ENCODE measurements at regions not wholly inside any gene's neighbourhood (a gene's known extent, or its start where the extent isn't known, plus 50 kb on each side); places are given as distances from the start of the nearest gene placed in this dataset.
"Not testable (repeated sequence)": the region's sequence is repeated elsewhere in the genome, so short reads cannot be mapped to it uniquely, and the experiment has no call there.

DNA sequence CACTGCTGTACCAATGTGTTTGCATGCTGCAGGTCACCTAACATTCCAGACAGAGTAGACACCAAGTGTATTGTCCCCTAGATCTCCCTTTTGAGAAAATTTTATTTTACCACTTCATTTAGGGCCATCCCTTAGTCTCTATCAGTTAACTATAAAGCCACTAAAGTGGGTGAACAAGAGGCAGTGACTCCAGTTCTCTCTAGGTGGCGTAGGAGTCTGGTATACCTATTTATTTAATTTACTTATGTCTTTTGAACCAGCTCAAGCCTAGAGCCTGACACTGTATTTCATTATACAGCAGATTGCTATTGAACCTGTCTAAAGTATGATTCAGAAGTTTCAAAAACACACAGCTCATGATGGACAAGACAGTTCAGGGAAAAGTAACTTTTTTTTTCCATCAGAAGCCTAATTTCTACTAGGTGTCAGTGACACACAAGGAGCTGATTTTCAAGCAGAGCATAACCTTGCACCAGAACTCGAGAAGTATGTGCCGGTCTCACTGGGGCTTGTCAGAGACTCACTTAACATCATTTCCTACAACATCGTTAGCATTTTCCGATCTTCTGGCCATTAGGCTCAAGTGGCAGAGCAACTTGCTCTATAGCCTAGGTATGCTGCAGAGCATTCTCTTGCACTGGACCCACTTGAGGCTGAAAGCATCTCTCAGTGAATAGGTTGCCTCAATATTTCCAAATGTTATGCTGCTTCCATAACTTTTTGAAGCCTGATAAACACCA is 175.4 kb downstream of the CDC14C start:
- ATAC-seq (peak in 1 of 2 donors; percentile 27), DNase-seq (no peak)
- intact Hi-C loops (cut with DNase I) = no loop called here

DNA sequence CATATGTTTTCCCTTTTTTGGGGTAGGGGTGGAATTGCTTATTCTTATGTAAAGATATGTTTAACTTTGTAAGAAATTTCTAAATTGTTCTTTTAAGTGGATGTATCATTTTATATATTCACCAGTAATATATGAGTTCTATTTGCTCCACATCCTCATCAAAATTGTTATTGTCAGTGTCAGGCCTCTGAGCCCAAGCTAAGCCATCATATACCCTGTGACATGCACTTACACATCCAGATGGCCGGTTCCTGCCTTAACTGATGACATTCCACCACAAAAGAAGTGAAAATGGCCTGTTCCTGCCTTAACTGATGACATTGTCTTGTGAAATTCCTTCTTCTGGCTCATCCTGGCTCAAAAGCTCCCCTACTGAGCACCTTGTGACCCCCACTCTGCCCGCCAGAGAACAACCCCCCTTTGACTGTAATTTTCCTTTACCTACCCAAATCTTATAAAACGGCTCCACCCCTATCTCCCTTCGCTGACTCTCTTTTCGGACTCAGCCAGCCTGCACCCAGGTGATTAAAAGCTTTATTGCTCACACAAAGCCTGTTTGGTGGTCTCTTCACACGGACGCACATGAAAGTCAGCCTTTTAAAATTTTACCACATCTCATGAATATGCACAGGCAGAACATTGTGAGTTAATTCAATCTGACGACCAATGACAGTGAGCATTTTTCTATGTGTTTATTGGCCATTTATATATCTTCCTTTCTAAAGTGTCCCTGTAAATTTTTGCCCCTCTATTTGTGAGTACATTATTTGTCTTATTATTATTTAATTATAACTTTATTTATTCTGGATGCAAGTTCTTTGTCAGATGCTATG is 176.8 kb downstream of the CDC14C start:
- intact Hi-C loops (cut with DNase I); ATAC-seq: not testable (repeated sequence)

DNA sequence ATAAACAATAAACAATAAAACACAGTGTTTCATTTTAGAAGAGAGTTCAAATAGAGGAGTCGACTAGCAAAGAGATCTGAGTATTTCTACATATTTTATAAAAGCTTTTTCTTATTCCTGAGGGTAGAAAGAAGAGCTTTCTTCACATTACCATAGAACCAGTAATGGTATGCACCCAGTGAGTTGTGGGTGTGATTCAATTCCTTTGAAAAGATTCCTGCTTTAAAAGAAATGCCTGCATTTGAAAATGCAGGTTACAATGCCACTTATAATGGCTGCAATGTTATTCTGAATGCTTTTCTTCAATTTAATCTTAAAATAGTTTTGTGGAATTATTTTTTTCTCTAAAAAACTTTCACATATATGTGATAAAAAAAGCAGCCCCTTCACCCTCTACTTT is 178.1 kb downstream of the CDC14C start:
- ATAC-seq (no peak), DNase-seq (no peak)
- intact Hi-C loops (cut with DNase I) = no loop called here

More for the DNA sequence above, 176.8 kb downstream of the CDC14C start:
- not testable (repeated sequence) for DNase-seq

DNA sequence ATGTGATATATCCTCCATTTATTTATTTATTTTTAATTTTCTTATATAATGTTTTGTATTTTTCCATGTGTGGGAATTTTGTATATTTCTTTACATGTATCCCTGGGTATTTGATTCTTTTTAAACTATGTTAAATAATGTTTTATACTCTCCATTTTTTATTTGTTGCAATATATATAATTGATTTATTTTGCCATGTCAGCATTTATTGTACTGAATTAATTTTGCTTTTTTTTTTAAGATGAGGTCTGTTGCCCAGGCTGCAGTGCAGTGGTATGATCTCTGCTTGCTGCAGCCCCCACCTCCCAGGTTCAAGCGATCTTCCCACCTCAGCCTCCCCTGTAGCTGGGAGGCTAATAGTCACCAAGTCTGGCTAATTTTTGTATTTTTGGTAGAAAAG is 187.4 kb downstream of the CDC14C start:
- DNase-seq = no peak
- intact Hi-C loops (cut with DNase I) = no loop called here
- ATAC-seq = no peak

DNA sequence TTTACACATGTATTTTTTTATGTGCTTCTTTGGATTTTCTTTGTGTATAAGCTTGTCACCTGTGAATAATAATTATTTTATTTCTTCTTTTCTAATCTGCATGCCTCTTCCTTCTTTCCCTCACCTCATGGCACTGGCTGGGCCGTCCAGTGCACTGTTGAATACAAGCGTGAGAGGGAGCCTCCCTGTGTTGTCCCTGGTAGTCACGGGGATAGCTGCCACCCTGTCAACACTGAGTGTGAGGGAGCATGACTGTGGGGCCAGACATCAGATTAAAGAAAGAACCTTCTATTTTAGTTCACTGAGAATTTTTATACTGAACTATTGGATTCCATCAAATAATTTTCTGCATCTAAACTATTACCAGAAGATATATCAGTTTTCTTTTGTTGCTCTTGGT is 187.9 kb downstream of the CDC14C start:
- intact Hi-C loops (cut with DNase I) = no loop called here
- DNase-seq (no peak), ATAC-seq (peak in 1 of 2 donors; percentile 71)

DNA sequence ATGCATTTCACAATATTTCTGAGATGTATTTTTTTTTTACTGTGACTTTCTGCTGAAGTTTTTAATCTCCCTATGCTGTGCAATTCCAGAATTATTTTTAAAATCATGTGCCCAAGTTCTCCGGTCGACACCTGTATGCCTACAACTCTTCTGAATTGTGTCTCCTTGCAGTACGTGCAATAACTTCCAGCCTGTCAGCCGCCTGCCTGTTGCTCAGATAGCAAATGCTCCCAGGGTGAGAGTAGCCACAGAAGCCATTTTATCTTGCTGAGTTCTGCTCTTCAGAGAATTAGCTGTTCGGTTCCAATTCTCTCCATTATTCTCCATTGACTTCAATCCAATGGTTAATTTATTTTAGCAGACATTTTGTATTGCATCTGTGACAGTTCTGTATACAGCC is 188.3 kb downstream of the CDC14C start:
- ATAC-seq (no peak), DNase-seq (no peak)
- intact Hi-C loops (cut with DNase I) = no loop called here

DNA sequence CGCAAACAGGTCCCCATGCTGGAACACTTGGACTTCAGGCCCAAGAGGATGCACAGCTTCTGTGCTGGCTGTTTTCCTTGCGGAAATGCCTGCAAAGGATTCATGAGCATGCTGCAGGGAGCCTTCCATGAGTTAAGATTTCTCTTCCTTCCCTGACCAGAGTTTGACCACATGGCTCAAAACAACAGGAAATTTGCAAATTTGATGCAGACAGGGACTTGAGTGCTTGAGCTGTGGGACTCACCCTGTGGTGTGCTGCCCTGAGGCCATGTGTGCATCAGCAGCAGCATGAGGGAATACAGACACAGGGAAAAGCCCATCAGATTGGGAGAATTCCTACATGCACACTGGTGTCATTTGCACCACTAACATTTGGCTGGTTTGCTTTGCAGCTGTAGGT is 195.4 kb downstream of the CDC14C start:
- no peak for DNase-seq
- no peak for ATAC-seq
- intact Hi-C loops (cut with DNase I) = no loop called here

DNA sequence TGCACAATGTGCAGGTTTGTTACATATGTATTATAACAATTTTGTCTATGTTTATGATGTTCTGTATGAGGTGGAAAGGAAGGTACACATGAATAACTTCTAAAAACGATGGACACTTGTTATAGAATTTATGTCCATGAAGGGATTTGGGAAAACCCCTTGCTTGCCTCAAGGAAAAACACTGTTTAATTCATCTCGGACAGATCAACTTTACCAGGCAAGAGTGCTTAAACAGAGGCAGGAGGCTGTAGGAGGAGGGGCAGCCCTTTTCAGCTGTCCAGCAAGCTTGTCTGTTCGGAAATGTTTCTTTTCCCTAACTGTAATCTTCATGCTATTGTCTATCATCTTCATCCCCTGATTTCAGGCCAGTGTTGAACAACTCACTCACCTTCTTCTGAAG is 200.9 kb downstream of the CDC14C start:
- DNase-seq (no peak), ATAC-seq (no peak)
- intact Hi-C loops (cut with DNase I) = no loop called here

DNA sequence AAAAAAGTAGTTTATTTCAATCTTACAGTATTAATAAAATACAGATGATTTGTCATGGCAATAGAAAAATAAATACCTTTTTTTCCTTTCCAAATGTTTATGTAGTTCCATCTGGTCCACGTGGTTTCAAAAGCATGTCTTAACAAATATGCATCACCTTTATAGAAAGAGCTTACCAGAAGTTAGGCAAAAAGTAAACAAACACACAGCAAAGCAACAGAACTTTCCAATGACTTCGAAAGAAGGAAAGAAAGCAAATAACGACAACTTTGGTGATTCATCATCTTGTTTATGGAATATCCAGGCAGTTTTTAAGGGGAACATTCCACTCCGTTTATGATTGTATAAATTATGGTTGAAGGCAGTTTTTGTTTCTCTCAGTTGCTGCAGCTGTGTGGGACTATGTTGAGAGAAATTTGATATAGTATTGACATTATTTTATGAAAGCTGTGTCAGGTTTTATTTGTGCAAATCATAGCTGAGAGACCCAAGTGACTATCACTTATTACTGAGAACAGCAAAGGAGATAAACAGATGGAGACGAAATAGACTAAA is 203.1 kb downstream of the CDC14C start:
- intact Hi-C loops (cut with DNase I) = no loop called here
- DNase-seq (no peak), ATAC-seq (no peak)

DNA sequence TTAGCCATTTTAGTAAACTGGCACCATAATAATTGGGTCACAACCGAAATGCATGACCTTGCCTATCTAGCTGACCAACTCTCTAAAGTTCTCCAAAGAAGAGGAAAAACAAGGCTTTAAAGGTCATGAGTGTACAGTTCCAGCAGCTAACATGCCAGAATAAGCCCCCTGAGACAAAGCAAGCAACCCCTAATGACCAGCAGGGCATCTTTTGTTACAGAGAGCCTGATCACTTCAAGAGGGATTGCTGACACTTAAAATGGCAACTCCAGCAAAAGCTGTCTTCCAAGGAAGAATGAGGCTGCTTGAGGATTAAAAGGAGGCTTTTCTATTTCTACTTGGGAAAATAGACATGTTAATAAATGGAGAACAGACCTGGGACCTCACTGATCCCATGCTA is 213.6 kb downstream of the CDC14C start:
- ATAC-seq = no peak
- no peak for DNase-seq
- intact Hi-C loops (cut with DNase I) = no loop called here

DNA sequence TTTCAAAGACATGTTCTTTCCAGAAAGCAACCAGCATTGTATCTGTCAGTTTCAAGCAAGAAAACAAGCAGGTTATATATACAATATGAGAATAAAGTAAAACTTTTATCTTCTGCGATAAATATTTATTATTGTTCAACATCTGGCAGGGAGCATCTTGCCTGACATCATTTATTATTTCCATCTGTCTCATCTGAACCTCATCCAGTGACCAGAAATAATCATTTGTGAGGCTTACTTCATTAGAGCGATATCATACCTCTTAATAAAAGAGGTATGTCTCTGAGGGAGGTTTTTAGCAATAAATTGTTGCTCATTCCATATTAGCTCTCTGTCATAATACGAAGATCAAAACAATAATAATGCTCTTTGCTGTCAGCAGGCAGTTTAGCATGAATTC is 226.1 kb downstream of the CDC14C start:
- ATAC-seq (no peak), DNase-seq (no peak)
- intact Hi-C loops (cut with DNase I) = no loop called here

DNA sequence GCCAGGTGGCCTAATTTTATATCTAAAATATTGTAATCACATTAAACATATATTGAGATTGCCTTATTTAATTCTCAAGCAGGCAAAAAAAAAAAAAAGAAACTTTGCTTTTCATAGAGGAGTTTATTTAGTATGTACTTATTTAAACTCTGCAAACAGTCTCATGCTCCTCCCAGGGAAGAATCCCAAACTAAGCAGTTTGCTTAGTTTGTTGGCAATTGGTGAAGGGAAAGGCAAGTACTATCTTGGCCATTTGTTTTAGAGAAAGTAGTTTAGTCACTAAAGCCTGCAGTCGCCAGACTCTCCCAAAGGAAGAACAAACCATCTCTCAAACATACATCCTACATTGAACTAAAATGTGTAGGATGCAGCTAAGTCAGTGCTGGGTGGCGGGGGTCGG is 226.8 kb downstream of the CDC14C start:
- no peak for DNase-seq
- intact Hi-C loops (cut with DNase I) = no loop called here
- no peak for ATAC-seq

DNA sequence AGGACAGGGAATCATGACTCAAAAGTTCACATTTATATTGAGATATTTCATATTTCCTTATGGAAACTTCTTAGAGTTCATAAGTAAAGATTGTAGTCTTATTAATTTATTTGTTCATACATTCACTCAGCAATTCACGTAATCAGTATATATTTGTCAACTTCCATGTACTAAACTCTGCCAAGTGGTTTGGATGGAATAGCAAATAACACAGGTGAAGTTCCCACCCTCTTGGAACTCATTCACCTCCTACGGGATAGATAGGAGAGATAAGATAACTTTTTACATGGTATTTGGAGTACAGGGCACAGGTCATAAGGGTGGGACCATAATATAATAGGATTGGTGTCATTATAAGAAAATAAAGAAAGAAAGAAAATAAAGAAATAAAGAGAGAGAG is 234.0 kb downstream of the CDC14C start:
- no peak for ATAC-seq
- no peak for DNase-seq

DNA sequence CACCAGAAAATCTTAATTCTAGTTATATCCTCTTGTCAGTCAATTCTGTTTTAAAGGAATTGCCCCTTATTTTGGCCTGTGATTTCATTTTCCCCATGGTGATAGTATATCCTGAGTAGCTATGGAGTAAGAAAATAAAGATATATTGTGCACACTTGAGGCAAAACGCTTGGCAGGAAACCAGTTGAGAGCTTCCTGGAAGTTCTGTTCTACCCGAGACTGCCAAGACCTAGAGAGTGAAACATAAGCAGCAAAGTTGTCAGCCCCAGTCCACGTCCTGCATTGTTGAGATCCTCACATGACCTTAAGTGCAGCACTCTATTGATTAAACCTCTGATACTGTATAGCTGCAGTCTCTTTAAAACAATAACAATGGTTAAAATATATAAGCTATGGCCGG is 235.2 kb downstream of the CDC14C start:
- no peak for ATAC-seq
- DNase-seq = no peak

More for the DNA sequence above, 234.0 kb downstream of the CDC14C start:
- intact Hi-C loops (cut with DNase I) = no loop called here

DNA sequence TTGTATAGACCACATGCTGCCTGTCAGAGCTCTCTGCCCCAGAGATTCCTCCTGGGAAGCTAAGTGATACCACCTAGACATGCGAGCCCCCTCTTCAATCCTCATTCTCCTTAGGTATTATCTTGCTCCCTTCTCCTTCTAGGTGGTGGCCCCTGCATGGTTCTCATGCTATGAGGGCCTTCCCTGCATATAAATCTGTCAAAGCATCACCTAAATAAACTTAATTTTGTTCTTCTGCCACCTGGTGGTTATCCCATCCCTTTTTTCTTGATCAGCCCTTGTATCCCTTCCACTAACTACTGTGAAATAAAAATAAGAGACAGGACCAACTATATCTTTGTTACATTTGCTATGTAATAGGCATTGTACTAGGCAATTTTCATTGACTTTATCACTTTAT is 242.1 kb downstream of the CDC14C start:
- intact Hi-C loops (cut with DNase I) = no loop called here
- DNase-seq (no peak), ATAC-seq (no peak)

More for the DNA sequence above, 235.2 kb downstream of the CDC14C start:
- intact Hi-C loops (cut with DNase I) = no loop called here

DNA sequence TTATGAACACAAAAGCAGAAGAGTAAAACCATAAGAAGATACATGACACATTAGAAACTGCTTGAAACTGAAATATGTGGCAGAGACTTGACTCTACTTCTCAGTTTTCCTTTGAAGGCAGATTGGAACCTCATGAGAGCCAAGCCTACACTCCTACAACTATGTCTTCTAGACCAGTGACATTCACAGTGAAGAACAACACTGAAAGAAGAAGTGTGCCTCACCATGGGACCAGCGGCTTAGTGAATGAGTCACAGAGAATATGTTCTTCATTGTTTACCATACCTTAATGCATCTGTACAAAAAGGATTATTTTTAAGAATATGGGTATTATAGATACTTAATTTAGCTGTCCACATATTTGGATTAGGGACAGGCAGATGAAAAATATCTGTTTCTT is 248.3 kb downstream of the CDC14C start:
- ATAC-seq = no peak
- intact Hi-C loops (cut with DNase I) = no loop called here
- no peak for DNase-seq

DNA sequence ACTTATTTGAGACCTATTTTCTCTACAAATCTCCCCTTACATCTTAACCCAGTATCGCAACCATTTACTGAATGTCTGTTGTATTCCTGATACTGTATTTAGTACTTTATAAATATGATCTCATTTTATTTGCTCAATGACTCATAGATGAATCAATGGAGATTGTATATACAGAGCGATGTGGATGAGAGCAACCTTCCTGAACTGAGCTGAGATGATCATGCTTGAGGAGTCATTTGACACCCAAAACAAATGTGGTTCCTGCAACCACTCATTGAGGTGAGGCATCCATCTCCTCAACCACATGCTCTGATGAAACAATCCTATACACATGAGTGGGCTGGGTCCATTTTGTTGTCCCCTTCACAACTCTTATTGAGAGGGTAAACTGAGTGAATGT is 250.0 kb downstream of the CDC14C start:
- DNase-seq (no peak), ATAC-seq (no peak)
- intact Hi-C loops (cut with DNase I) = no loop called here

DNA sequence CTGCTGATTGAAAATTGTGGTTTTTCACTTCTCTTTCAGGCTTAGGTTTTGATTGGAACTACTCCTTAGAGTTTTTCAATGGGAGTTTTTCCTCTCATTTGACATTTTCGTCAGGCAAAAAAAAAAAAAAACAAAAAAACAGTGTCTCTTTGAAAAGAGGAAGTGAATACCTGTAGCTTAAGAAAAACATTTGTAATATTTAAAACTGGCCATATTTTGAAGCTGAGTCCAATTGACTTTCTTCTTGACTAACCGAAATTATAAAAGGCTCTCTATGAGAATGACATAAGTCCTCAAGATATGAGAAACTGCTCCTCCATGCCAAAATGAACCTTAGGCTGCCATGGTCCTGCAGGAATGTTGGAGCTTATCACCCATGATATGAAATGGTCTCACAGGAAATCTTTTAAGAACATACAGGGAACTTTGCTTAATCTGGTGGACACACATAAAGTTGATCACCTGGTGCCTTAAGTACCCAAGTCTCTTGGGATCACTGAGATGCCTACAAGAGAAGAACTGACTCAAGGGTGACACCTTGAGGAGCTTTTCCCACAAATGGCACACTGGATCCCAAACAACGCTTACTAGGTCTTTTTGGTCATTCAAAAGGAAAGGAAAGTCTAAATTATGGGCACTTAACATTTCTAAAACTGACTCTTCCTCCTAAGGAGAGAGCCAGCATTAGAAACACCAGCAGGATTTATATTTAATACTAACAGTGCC is 263.4 kb downstream of the CDC14C start:
- intact Hi-C loops (cut with DNase I) = no loop called here
- ATAC-seq (no peak), DNase-seq (no peak)

DNA sequence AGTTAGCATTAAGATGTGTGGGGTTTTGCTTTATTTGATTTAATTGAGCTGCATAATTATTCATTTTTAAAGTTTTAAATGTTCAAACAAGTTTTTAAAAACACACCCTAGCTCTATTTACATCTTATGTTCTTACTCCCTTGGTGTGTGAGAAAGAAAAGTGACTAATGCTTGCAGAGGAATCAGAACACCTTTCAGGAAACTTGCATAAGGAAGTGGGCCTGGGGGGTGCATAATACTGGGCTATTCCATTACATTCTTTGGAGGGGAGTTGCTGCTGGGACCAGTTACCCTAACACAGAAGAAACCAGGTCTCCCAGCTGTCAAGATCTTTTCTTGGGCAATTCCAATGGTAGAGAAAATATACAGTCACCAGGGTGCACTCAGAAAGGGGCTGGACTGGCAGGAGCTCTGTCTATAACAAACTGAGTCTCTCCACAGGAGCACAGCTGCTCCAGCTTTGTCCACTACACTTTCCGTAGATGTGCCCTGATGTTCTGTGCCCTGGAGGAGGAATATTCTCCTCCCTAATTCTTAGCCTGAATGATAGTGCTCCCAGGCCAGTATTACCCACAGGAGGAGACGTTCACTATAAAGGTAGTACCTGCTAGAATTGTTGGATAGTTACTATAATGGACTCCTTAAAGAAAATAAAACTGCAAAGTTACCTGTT is 304.2 kb downstream of the CDC14C start:
- no peak for DNase-seq
- no peak for ATAC-seq
- intact Hi-C loops (cut with DNase I) = no loop called here
